Right atrium auricular region (tissue), 2 donors: ENCODE measurements at regions not wholly inside any gene's neighbourhood (a gene's known extent, or its start where the extent isn't known, plus 50 kb on each side); places are given as distances from the start of the nearest gene placed in this dataset.

Source experiments
- DNase-seq: peaks from one replicate; pipeline ENCODE4 v3.0.0-alpha.2; 2019; ENCODE audit warnings: low spot score
- H3K27ac ChIP-seq, 2 donors: fragments of 200-600 bp; sonication (generic); 1 replicate in 1 of 2; 2 replicates in 1 of 2; pipeline ENCODE4 v1.5.1; 2016 to 2019
- H3K27me3 ChIP-seq, 2 donors: fragments of 200-600 bp; sonication (generic); one replicate each; pipeline versions ENCODE4 v1.5.1 to v1.6.0; 2017 to 2019
- H3K36me3 ChIP-seq: fragments of 200-600 bp; sonication (generic); one replicate; pipeline ENCODE4 v1.5.1; 2016
- H3K4me1 ChIP-seq, 2 donors: fragments of 200-600 bp; sonication (generic); one replicate each; pipeline versions ENCODE4 v1.5.1 to v1.6.0; 2017 to 2019
- H3K4me3 ChIP-seq, 2 donors: fragments of 200-600 bp; sonication (generic); 1 replicate in 1 of 2; 2 replicates in 1 of 2; pipeline ENCODE4 v1.5.1; 2017 to 2019; ENCODE audit warnings: mild to moderate bottlenecking in 1 of 2, moderate library complexity in 1 of 2
- H3K9me3 ChIP-seq, 2 donors: fragments of 200-600 bp; sonication (generic); one replicate each; pipeline ENCODE4 v1.5.1; 2019
- CTCF ChIP-seq, 2 donors: fragments of 200-600 bp; sonication (generic); IDR thresholded peaks; one replicate each; pipeline ENCODE4 v1.5.1; 2019; ENCODE audit warnings: antibody characterized with exemption in 2 of 2

GRCh38 chr3:43910750-43911149, 220.0 kb downstream of the ABHD5 start:
- H3K27me3 ChIP-seq: no peaks in the 10 kb centered on the region
- no peaks in the 10 kb centered on the region for H3K4me1 ChIP-seq
- DNase-seq: no peak
- no peaks in the 10 kb centered on the region for H3K9me3 ChIP-seq
- TF ChIP-seq CTCF (IDR thresholded peaks at IDR 0.05): no peak
- H3K4me3 ChIP-seq: no peak overlapping the region
- H3K27ac ChIP-seq: no peak overlapping the region
- no peaks in the 10 kb centered on the region for H3K36me3 ChIP-seq

- Histone ChIP-seq H3K36me3 (no peaks in the 10 kb centered on the region), H3K27me3 (no peaks in the 10 kb centered on the region), H3K9me3 (peaks cover 0 to 7% of the 10 kb centered on the region in 2 donors), H3K4me1 (no peaks in the 10 kb centered on the region), H3K27ac (no peak overlapping the region), H3K4me3 (no peak overlapping the region)
- DNase-seq: no peak
- TF ChIP-seq CTCF (IDR thresholded peaks at IDR 0.05): no peak
These were observed 222.6 kb downstream of the ABHD5 start for GRCh38 chr3:43913036-43913948.

- TF ChIP-seq CTCF (IDR thresholded peaks at IDR 0.05): no peak
These were observed 223.5 kb downstream of the ABHD5 start for GRCh38 chr3:43914269-43914668.

GRCh38 chr3:43915546-43915945, 224.8 kb downstream of the ABHD5 start:
- no peak overlapping the region for H3K4me3 ChIP-seq
- TF ChIP-seq CTCF (IDR thresholded peaks at IDR 0.05): no peak
- H3K27ac ChIP-seq: no peak overlapping the region
- no peaks in the 10 kb centered on the region for H3K27me3 ChIP-seq
- H3K4me1 ChIP-seq: no peaks in the 10 kb centered on the region
- H3K36me3 ChIP-seq: no peaks in the 10 kb centered on the region
- no peak for DNase-seq
- peaks cover 0 to 7% of the 10 kb centered on the region in 2 donors for H3K9me3 ChIP-seq

More at GRCh38 chr3:43914269-43914668, 223.5 kb downstream of the ABHD5 start:
- H3K4me1 ChIP-seq: no peaks in the 10 kb centered on the region
- H3K36me3 ChIP-seq: no peaks in the 10 kb centered on the region
- DNase-seq: no peak
- peaks cover 0 to 7% of the 10 kb centered on the region in 2 donors for H3K9me3 ChIP-seq
- no peaks in the 10 kb centered on the region for H3K27me3 ChIP-seq
- H3K4me3 ChIP-seq: no peak overlapping the region
- no peak overlapping the region for H3K27ac ChIP-seq

GRCh38 chr3:43917361-43917760, 226.6 kb downstream of the ABHD5 start:
- no peaks in the 10 kb centered on the region for H3K27me3 ChIP-seq
- TF ChIP-seq CTCF (IDR thresholded peaks at IDR 0.05): no peak
- DNase-seq: no peak
- H3K9me3 ChIP-seq: peaks cover 0 to 7% of the 10 kb centered on the region in 2 donors
- H3K4me1 ChIP-seq: no peaks in the 10 kb centered on the region
- no peak overlapping the region for H3K27ac ChIP-seq
- no peak overlapping the region for H3K4me3 ChIP-seq
- H3K36me3 ChIP-seq: no peaks in the 10 kb centered on the region
